ENCODE measurements at regions not wholly inside any gene's neighbourhood (a gene's known extent, or its start where the extent isn't known, plus 50 kb on each side); places are given as distances from the start of the nearest gene placed in this dataset.

DNA sequence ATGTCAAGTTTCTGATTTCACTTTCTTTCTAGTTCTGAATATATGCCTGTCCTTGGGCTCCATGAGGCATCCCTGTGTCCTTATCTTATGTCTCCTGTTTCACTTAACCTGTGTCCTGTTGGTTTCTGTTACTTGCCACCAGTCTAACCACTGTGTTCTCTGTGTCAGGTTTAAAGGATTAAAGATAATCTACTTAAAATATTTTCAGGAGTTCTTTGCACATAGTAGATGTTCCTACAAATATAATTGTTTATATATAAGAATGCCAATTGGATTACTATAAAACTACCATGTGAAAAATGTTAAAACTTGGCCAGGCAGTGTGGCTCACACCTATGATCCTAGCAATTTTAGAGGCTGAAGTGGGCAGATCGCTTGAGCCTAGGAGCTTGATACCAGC lies 406.4 kb downstream of the CCER1 start:
- no peaks in the 10 kb centered on the region for H3K9me3 ChIP-seq (ENCODE audit: control insufficient read depth, insufficient read depth, low read depth, low read length)
- H3K36me3 ChIP-seq (ENCODE audit: control insufficient read depth, insufficient read depth, low read length), result no peaks in the 10 kb centered on the region
- H3K79me2 ChIP-seq (ENCODE audit: control insufficient read depth, insufficient read depth, low read length), result no peaks in the 10 kb centered on the region
- no peak overlapping the region for H3K27ac ChIP-seq (ENCODE audit: insufficient read depth, low read length)
- H3K4me2 ChIP-seq (ENCODE audit: extremely low read depth, insufficient read depth, low read length), result no peak overlapping the region
- DNase-seq (ENCODE audit: low read depth in 2 of 2), result no peak
- no peaks in the 10 kb centered on the region for H3K27me3 ChIP-seq (ENCODE audit: control insufficient read depth, insufficient read depth, low read length)
- H2AFZ ChIP-seq (ENCODE audit: low read length), result no peak overlapping the region
- H3K9ac ChIP-seq (ENCODE audit: insufficient read depth, low read length), result no peak overlapping the region
- TF ChIP-seq, protein P1, sequence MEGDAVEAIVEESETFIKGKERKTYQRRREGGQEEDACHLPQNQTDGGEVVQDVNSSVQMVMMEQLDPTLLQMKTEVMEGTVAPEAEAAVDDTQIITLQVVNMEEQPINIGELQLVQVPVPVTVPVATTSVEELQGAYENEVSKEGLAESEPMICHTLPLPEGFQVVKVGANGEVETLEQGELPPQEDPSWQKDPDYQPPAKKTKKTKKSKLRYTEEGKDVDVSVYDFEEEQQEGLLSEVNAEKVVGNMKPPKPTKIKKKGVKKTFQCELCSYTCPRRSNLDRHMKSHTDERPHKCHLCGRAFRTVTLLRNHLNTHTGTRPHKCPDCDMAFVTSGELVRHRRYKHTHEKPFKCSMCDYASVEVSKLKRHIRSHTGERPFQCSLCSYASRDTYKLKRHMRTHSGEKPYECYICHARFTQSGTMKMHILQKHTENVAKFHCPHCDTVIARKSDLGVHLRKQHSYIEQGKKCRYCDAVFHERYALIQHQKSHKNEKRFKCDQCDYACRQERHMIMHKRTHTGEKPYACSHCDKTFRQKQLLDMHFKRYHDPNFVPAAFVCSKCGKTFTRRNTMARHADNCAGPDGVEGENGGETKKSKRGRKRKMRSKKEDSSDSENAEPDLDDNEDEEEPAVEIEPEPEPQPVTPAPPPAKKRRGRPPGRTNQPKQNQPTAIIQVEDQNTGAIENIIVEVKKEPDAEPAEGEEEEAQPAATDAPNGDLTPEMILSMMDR (conservative IDR thresholded peaks at IDR 0.05 in 1 of 2, IDR thresholded peaks at IDR 0.05 in 1 of 2; ENCODE audit: low read depth in 1 of 2, low read length in 2 of 2), result no peak
- no peak for TF ChIP-seq EZH2 (IDR thresholded peaks at IDR 0.05; ENCODE audit: low read length, missing control alignments)
- no peaks in the 10 kb centered on the region for H4K20me1 ChIP-seq (ENCODE audit: control insufficient read depth, extremely low read depth, insufficient read depth, low read length)
- no peak overlapping the region for H3K4me3 ChIP-seq (replicated peaks in 1 of 4; ENCODE audit: control extremely low read depth in 1 of 4, insufficient read depth in 1 of 4, low read depth in 3 of 4, low read length in 4 of 4)
- H3K4me1 ChIP-seq (ENCODE audit: control insufficient read depth, extremely low read depth, insufficient read depth, low read length), result no peaks in the 10 kb centered on the region

DNA sequence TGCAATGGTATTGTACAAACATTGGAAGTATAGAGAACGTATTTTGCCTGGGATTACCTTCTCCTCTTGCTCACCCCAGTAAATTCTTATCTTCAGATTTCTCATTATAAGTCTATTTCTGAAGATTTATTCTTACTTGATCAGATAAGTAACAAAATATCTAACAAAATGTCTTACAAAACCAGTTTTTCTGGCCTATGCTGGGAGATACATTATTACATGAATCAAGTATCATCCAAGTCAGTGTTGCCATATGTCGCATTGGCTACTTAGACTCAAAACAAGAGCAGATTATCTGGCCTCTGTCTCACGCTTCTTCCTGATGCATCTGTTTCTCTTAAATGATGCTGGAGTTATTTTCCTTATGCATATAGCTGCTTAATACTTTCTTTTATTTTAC lies 408.5 kb downstream of the CCER1 start:
- H4K20me1 ChIP-seq (ENCODE audit: control insufficient read depth, extremely low read depth, insufficient read depth, low read length), result no peaks in the 10 kb centered on the region
- H3K4me3 ChIP-seq (replicated peaks in 1 of 4; ENCODE audit: control extremely low read depth in 1 of 4, insufficient read depth in 1 of 4, low read depth in 3 of 4, low read length in 4 of 4), result no peak overlapping the region
- no peaks in the 10 kb centered on the region for H3K9me3 ChIP-seq (ENCODE audit: control insufficient read depth, insufficient read depth, low read depth, low read length)
- H3K27ac ChIP-seq (ENCODE audit: insufficient read depth, low read length), result no peak overlapping the region
- no peak for DNase-seq (ENCODE audit: low read depth in 2 of 2)
- no peaks in the 10 kb centered on the region for H3K36me3 ChIP-seq (ENCODE audit: control insufficient read depth, insufficient read depth, low read length)
- no peaks in the 10 kb centered on the region for H3K79me2 ChIP-seq (ENCODE audit: control insufficient read depth, insufficient read depth, low read length)
- no peak overlapping the region for H2AFZ ChIP-seq (ENCODE audit: low read length)
- no peak overlapping the region for H3K4me2 ChIP-seq (ENCODE audit: extremely low read depth, insufficient read depth, low read length)
- H3K4me1 ChIP-seq (ENCODE audit: control insufficient read depth, extremely low read depth, insufficient read depth, low read length), result no peaks in the 10 kb centered on the region
- TF ChIP-seq, protein P1 (conservative IDR thresholded peaks at IDR 0.05 in 1 of 2, IDR thresholded peaks at IDR 0.05 in 1 of 2; ENCODE audit: low read depth in 1 of 2, low read length in 2 of 2), result no peak
- TF ChIP-seq EZH2 (IDR thresholded peaks at IDR 0.05; ENCODE audit: low read length, missing control alignments), result no peak
- H3K27me3 ChIP-seq (ENCODE audit: control insufficient read depth, insufficient read depth, low read length), result no peaks in the 10 kb centered on the region
- no peak overlapping the region for H3K9ac ChIP-seq (ENCODE audit: insufficient read depth, low read length)

DNA sequence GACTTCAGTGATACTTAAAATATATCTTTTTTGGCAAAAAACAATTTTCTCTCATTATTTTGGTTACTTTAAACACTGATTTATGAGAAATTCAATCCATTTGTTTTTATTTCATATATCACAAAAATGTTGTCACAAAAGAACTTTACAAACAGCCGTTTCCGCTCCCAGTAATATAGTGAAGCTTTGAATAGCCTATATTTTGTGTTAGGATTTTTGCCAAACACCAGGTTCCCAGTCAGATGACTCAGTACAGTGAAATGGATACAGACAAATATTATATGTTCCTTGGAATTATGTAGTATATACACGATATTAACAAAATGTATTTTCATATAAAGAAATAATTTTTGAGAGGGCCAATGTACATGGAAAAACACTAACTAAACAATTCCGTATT lies 411.1 kb downstream of the CCER1 start:
- Histone ChIP-seq H3K27ac (ENCODE audit: insufficient read depth, low read length) (no peak overlapping the region), H4K20me1 (ENCODE audit: control insufficient read depth, extremely low read depth, insufficient read depth, low read length) (no peaks in the 10 kb centered on the region), H3K4me1 (ENCODE audit: control insufficient read depth, extremely low read depth, insufficient read depth, low read length) (no peaks in the 10 kb centered on the region), H3K36me3 (ENCODE audit: control insufficient read depth, insufficient read depth, low read length) (no peaks in the 10 kb centered on the region), H3K79me2 (ENCODE audit: control insufficient read depth, insufficient read depth, low read length) (no peaks in the 10 kb centered on the region), H3K27me3 (ENCODE audit: control insufficient read depth, insufficient read depth, low read length) (no peaks in the 10 kb centered on the region), H3K4me2 (ENCODE audit: extremely low read depth, insufficient read depth, low read length) (no peak overlapping the region), H3K4me3 (replicated peaks in 1 of 4; ENCODE audit: control extremely low read depth in 1 of 4, insufficient read depth in 1 of 4, low read depth in 3 of 4, low read length in 4 of 4) (no peak overlapping the region), H3K9me3 (ENCODE audit: control insufficient read depth, insufficient read depth, low read depth, low read length) (no peaks in the 10 kb centered on the region), H3K9ac (ENCODE audit: insufficient read depth, low read length) (no peak overlapping the region), H2AFZ (ENCODE audit: low read length) (no peak overlapping the region)
- TF ChIP-seq, protein P1 (conservative IDR thresholded peaks at IDR 0.05 in 1 of 2, IDR thresholded peaks at IDR 0.05 in 1 of 2; ENCODE audit: low read depth in 1 of 2, low read length in 2 of 2), result no peak
- DNase-seq (ENCODE audit: low read depth in 2 of 2), result peak; percentile 15 to 79
